ENCODE measurements at regions not wholly inside any gene's neighbourhood (a gene's known extent, or its start where the extent isn't known, plus 50 kb on each side); places are given as distances from the start of the nearest gene placed in this dataset.

DNA sequence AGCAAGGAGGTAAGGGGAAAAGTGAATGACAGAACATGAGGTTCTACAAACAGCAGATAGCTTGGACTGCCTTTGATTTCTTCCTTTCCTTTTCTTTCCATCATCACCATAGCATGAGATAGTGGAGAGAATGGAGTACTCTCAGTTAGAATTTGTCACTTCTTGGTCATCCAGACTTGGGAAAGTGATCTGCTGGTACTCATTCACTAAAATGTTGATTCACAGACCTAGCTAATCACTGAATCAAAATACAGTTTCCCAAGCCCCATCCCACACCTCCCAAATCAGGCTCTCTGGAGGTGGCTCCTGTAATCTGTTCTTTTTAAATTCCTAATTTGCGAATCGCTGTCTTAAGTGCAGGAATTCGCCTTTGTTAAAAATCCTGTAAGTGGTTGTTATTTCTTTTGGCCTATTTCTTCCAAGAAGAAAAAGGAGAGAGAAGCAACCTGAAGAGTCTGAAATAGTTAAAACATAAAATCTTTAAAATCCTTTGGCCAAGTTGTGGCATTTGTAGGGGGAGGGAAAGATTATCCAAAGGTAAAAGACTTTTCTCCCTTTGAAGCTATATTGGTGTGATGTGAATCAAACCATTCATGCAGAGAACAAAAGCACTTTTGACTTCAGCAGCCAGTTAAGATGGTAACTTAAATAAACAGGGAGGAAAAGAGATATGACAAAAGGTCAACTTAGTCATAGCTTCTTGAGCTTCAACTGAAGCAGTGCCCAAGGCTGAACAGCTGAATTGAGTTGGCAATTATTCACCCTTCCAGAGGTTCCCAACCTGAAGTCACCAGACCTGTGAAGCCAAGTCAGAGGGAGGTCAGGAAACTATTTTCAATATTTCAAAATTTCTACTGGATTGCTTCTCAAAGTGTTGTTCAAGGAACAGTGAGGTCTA is 255.1 kb upstream of the KRR1 start:
- no peak for DNase-seq
- Mint-ChIP-seq H3K9me3 (no peaks in the 10 kb centered on the region), H3K27ac (no peak overlapping the region), H3K4me1 (ENCODE audit: low read depth) (peaks cover 2% of the 10 kb centered on the region), H3K27me3 (ENCODE audit: low read depth) (peaks cover 9% of the 10 kb centered on the region), H3K36me3 (ENCODE audit: low read depth) (no peaks in the 10 kb centered on the region), H3K4me3 (no peak overlapping the region)
- intact Hi-C loops (cut with micrococcal nuclease), result no loop called here
- CTCF ChIA-PET, result interaction anchor here (0.9 kb wide), 2 partner anchors 239 to 254 kb away, joined by 3 to 7 read pairs; no protein-coding TSS in a partner anchor

- Mint-ChIP-seq H3K9me3 (no peaks in the 10 kb centered on the region), H3K4me3 (no peak overlapping the region), H3K36me3 (ENCODE audit: low read depth) (no peaks in the 10 kb centered on the region), H3K4me1 (ENCODE audit: low read depth) (peaks cover 2% of the 10 kb centered on the region), H3K27me3 (ENCODE audit: low read depth) (peaks cover 9% of the 10 kb centered on the region), H3K27ac (no peak overlapping the region)
- no peak for DNase-seq
- CTCF ChIA-PET, result interaction anchor here (0.7 to 0.8 kb wide), 2 partner anchors 87 to 523 kb away, joined by 3 read pairs; no protein-coding TSS in a partner anchor
- intact Hi-C loops (cut with micrococcal nuclease), result no loop called here
Observed at GRCh38 chr12:75765170-75766059, 254.0 kb upstream of the KRR1 start.

DNA sequence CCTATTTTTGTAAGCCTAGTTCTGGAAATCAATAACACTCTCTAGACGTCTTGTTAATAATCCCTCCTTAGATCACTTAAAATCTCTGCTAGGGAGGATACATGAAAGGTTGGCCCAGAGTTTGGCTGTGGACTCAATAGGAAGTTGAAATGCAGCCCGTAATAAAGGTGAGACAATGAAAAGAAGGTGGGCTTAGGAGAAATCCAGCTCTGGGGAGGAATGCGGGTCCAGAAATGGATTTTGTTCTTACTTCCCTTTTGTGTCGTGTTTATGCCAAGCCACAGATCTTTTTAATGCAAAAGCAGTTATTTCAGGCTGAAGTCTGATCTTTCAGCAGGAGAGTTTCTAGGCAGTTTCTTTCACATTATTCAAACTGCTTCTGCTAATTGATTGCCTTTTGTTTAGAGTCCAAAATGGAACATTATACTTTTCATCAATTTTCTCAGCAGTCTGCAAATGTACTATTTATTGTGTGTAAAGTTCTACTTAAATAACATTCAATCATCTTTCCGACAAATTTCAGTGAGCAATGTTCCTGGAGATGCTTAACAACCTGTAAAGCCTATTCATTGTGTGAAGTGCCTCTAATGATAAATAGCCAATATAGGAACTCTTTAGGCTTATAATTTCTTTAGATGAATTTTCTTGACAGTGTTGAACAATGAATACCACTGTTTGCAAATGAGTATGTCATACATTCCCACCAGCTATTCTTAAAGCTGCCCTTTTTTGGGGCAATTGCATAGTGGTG is 252.9 kb upstream of the KRR1 start:
- no peak overlapping the region for H3K4me3 Mint-ChIP-seq
- intact Hi-C loops (cut with micrococcal nuclease), result no loop called here
- no peak for DNase-seq
- H3K9me3 Mint-ChIP-seq, result no peaks in the 10 kb centered on the region
- CTCF ChIA-PET, result interaction anchor here (0.8 kb wide), 1 partner anchor 86 kb away, joined by 3 read pairs; no protein-coding TSS in a partner anchor
- H3K27me3 Mint-ChIP-seq (ENCODE audit: low read depth), result peaks cover 9% of the 10 kb centered on the region
- peaks cover 10% of the 10 kb centered on the region for H3K4me1 Mint-ChIP-seq (ENCODE audit: low read depth)
- H3K36me3 Mint-ChIP-seq (ENCODE audit: low read depth), result no peaks in the 10 kb centered on the region
- H3K27ac Mint-ChIP-seq, result no peak overlapping the region

- Mint-ChIP-seq H3K27me3 (ENCODE audit: low read depth) (peaks cover 11% of the 10 kb centered on the region), H3K36me3 (ENCODE audit: low read depth) (no peaks in the 10 kb centered on the region), H3K4me3 (no peak overlapping the region), H3K27ac (no peak overlapping the region), H3K4me1 (ENCODE audit: low read depth) (peaks cover 12% of the 10 kb centered on the region), H3K9me3 (no peaks in the 10 kb centered on the region)
- CTCF ChIA-PET, result interaction anchor here (0.6 to 0.9 kb wide), 2 partner anchors 20 to 42 kb away, joined by 3 read pairs; no protein-coding TSS in a partner anchor
- no peak for DNase-seq
- intact Hi-C loops (cut with micrococcal nuclease), result no loop called here
Observed at GRCh38 chr12:75760573-75761294, 249.3 kb upstream of the KRR1 start.

GRCh38 chr12:75759842-75760572 is 248.6 kb upstream of the KRR1 start:
- Mint-ChIP-seq H3K4me3 (no peak overlapping the region), H3K27ac (no peak overlapping the region), H3K4me1 (ENCODE audit: low read depth) (peaks cover 12% of the 10 kb centered on the region), H3K27me3 (ENCODE audit: low read depth) (peaks cover 11% of the 10 kb centered on the region), H3K9me3 (no peaks in the 10 kb centered on the region), H3K36me3 (ENCODE audit: low read depth) (no peaks in the 10 kb centered on the region)
- intact Hi-C loops (cut with micrococcal nuclease), result no loop called here
- DNase-seq, result no peak
- CTCF ChIA-PET, result interaction anchor here (0.6 to 1.1 kb wide), 3 partner anchors 19 to 280 kb away, joined by 3 to 5 read pairs (median 3); partner anchors contain the start of gene PHLDA1

DNA sequence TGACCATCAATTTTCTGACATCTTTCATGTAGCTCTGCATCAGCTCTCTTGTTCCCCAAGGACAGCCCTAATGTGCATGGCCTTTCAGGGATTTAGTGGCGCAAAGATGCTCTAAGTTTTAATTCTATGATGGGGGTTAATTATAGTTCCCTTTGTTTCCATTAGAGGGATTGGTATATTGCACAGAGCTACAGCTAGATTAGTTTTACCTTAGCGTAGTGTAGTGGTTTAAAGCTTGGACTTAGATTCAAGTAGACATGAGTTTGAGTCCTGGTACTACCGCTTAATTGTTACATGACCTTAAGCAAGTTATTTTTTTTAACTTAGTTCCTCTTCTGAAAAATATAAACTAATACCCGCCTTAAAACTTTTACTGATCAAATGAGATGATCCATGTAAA is 247.8 kb upstream of the KRR1 start:
- Mint-ChIP-seq H3K4me1 (ENCODE audit: low read depth) (peaks cover 12% of the 10 kb centered on the region), H3K4me3 (no peak overlapping the region), H3K9me3 (no peaks in the 10 kb centered on the region), H3K36me3 (ENCODE audit: low read depth) (no peaks in the 10 kb centered on the region), H3K27ac (no peak overlapping the region), H3K27me3 (ENCODE audit: low read depth) (peaks cover 11% of the 10 kb centered on the region)
- DNase-seq, result no peak
- CTCF ChIA-PET, result interaction anchor here (1.1 kb wide), 1 partner anchor 272 kb away, joined by 5 read pairs; the partner anchor contains the start of gene PHLDA1
- intact Hi-C loops (cut with micrococcal nuclease), result no loop called here

DNA sequence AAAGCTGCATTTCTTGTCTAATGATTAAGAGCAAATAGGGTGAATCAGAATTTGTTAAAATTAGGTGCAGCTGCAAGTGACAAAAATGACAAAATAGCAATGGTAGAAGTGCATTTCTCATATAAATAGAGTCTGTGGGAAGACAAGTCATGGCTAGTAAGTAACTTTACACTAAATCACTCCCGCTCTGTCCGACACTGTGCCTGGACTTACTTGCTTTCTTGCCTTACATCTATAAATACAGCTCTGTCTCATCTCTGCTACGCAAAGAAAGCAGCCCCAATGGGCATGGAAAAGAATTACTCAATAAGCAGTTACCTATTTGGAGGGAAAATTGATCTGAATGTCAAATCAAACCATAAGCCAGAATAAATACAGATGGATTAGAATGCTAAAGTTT is 245.4 kb upstream of the KRR1 start:
- Mint-ChIP-seq H3K9me3 (no peaks in the 10 kb centered on the region), H3K4me1 (ENCODE audit: low read depth) (peaks cover 12% of the 10 kb centered on the region), H3K4me3 (no peak overlapping the region), H3K27ac (no peak overlapping the region), H3K27me3 (ENCODE audit: low read depth) (peaks cover 4% of the 10 kb centered on the region), H3K36me3 (ENCODE audit: low read depth) (no peaks in the 10 kb centered on the region)
- intact Hi-C loops (cut with micrococcal nuclease), result no loop called here
- CTCF ChIA-PET, result interaction anchor here (0.7 kb wide), 1 partner anchor 18 kb away, joined by 3 read pairs; no protein-coding TSS in a partner anchor
- no peak for DNase-seq

GRCh38 chr12:75756111-75756510 is 244.7 kb upstream of the KRR1 start:
- Mint-ChIP-seq H3K9me3 (no peaks in the 10 kb centered on the region), H3K4me3 (no peak overlapping the region), H3K4me1 (ENCODE audit: low read depth) (peaks cover 12% of the 10 kb centered on the region), H3K27me3 (ENCODE audit: low read depth) (peaks cover 4% of the 10 kb centered on the region), H3K27ac (no peak overlapping the region), H3K36me3 (ENCODE audit: low read depth) (no peaks in the 10 kb centered on the region)
- no peak for DNase-seq
- CTCF ChIA-PET, result no interaction called here
- intact Hi-C loops (cut with micrococcal nuclease), result no loop called here

DNA sequence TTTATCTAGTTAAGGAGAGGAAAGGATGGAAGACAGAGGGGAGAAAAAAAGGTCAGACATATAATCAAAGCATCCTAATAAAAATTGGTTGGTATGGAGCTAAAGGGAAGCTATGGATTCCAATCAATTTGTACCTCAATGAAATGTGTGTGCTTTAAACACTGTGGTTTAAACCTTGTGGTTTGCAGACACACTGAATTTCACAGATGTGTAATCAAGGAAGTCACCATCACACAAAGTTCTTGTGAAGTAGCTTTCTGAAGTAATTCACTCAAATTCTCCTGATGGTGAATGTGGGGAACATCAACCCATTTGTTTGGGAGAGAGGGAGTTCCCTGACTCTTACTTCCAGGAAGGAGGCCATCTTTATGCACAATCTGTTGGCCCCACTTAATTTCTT is 243.3 kb upstream of the KRR1 start:
- H3K4me3 Mint-ChIP-seq, result no peak overlapping the region
- CTCF ChIA-PET, result no interaction called here
- H3K27me3 Mint-ChIP-seq (ENCODE audit: low read depth), result peaks cover 4% of the 10 kb centered on the region
- no peaks in the 10 kb centered on the region for H3K36me3 Mint-ChIP-seq (ENCODE audit: low read depth)
- no peaks in the 10 kb centered on the region for H3K9me3 Mint-ChIP-seq
- no peak for DNase-seq
- H3K27ac Mint-ChIP-seq, result no peak overlapping the region
- H3K4me1 Mint-ChIP-seq (ENCODE audit: low read depth), result peaks cover 7% of the 10 kb centered on the region
- intact Hi-C loops (cut with micrococcal nuclease), result no loop called here

DNA sequence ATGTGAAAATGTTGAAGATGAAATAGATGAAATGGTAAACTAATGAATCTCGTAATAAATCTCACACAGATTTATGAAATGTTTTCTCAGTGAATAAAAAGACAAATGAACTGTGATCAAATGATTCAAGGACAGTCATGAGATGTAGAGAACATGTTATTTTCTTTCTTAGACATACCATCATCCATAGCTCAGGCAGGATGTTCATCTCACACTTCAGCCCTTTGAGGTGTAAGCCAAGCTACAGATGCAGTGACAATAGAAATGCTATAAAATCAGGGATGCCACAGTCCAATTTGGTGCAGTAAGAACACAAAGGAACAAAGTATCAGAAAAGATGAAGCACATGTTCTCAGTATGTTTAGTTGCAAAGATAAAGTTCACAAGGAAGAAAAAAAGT is 242.7 kb upstream of the KRR1 start:
- Mint-ChIP-seq H3K4me1 (ENCODE audit: low read depth) (peaks cover 4% of the 10 kb centered on the region), H3K9me3 (no peaks in the 10 kb centered on the region), H3K36me3 (ENCODE audit: low read depth) (no peaks in the 10 kb centered on the region), H3K27ac (no peak overlapping the region), H3K4me3 (no peak overlapping the region), H3K27me3 (ENCODE audit: low read depth) (peaks cover 4% of the 10 kb centered on the region)
- DNase-seq, result no peak
- intact Hi-C loops (cut with micrococcal nuclease), result no loop called here
- CTCF ChIA-PET, result interaction anchor here (0.6 kb wide), 2 partner anchors 97 to 131 kb away, joined by 4 to 5 read pairs; no protein-coding TSS in a partner anchor
